ENCODE measurements at regions not wholly inside any gene's neighbourhood (a gene's known extent, or its start where the extent isn't known, plus 50 kb on each side); places are given as distances from the start of the nearest gene placed in this dataset.
"Not testable (repeated sequence)": the region's sequence is repeated elsewhere in the genome, so short reads cannot be mapped to it uniquely, and the experiment has no call there.

- DNase-seq (ENCODE audit: low spot score in 2 of 2) (no peak), FAIRE-seq (no peak)
These were observed 267.4 kb upstream of the RUNX1 start for GRCh38 chr21:35316456-35316855.

- FAIRE-seq: no peak
- no peak for DNase-seq (ENCODE audit: low spot score in 2 of 2)
These were observed 265.9 kb upstream of the RUNX1 start for GRCh38 chr21:35314857-35315582.

- DNase-seq (ENCODE audit: low spot score in 2 of 2) (no peak), FAIRE-seq (no peak)
These were observed 262.9 kb upstream of the RUNX1 start for GRCh38 chr21:35311985-35312384.

- DNase-seq (ENCODE audit: low spot score in 2 of 2) (no peak), FAIRE-seq (no peak)
These were observed 260.2 kb upstream of the RUNX1 start for GRCh38 chr21:35309316-35309715.

DNA sequence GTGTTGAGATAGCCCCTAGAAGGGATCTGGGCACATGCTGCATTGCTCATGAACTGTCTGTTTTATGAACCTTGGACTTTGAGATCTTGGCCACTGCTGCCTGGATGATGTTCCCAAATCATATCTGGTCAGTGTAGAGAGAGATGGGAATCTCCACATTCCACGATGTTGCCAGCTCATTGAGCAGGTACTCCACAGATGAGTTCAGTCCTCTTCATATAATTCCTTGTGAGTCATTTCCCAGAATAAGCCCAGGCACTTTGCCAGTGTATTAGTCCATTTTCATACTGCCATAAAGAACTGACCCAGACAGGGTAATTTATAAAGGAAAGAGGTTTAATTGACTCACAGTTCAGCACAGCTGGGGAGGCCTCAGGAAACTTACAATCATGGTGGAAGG lies 254.0 kb upstream of the RUNX1 start:
- DNase-seq (ENCODE audit: low spot score in 2 of 2) (no peak), FAIRE-seq (no peak)

GRCh38 chr21:35298757-35299156 lies 249.7 kb upstream of the RUNX1 start:
- FAIRE-seq (no peak), DNase-seq (ENCODE audit: low spot score in 2 of 2) (no peak)

DNA sequence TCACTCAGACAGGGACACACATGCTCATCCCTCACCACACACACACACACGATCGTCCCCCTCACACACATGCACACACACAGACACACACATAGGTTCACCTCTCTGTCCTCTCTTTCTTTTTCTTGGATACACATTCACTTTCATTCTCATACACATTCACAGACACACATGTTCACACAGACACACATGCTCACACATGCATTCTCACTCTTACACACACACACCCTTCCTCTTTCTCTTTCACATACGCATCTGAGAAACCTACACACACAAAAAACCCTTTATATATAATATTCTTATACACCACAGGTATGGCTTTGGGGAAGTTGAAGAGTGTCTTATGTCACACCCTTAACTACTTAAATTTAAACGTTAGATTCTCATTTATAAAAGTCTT lies 248.6 kb upstream of the RUNX1 start:
- FAIRE-seq: no peak
- DNase-seq (ENCODE audit: low spot score in 2 of 2): no peak

DNA sequence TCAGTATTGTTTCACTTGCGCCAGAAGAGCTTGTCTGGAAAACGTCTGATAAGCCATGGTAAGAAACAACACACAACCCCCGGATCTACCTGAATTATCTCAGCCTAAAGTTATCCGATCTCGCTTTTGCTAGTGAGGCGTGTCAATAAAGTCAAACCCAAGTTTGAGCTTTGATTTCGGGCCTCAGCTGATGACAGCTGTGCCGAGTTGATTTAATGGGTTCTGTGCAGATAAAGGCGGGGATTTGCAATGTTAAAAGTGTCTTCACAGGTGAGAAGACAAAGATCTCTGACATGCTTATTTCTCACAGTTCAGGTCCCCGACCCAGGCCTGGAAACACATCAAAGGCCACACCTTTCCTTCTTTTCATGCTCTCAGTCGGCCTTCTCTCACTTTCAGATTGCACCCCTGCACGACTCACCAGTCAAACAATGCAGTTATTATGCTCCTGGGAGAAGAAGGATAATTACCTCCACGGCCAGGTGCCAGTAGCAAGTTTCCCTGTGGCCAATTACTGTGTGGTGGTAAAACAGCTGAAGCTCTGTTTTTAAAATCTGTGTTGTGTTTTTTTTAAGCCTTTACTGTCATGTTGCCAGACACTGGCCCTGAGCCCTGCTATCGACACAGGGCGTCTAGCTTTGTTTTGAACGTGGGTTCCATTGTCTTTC lies 245.3 kb upstream of the RUNX1 start:
- FAIRE-seq: no peak

DNA sequence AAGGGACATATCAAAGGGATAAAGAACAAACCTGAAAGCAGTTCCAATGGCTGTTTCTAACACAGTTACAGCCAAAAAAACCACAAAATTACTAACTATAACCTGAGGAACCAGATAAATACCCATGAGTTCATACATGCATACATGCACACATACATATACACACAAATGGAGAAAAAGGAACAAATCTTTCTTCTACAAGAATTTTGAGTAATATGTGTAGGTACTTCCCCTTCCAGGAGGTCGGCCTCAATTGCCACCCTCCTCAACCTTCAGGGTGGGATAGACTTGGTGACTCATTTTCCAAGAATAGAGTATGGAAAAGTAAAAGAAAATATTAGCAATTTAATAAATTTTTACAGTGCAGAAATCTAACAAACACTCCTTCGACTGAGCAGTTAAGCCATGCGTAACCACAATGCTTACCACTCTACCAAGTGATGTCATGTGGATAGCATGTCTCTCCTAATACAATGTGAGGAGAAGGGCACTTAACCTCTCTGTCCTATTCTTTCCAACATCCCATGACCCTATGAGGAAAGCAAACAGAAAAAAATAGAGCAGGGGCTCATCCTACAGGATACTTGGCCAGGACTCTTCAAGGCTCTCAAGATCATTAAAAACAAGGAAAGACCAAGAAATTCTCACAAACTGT lies 243.0 kb upstream of the RUNX1 start:
- no peak for FAIRE-seq
- no peak for DNase-seq (ENCODE audit: low spot score in 2 of 2)

More for the DNA sequence above, 245.3 kb upstream of the RUNX1 start:
- no peak for DNase-seq (ENCODE audit: low spot score in 2 of 2)

DNA sequence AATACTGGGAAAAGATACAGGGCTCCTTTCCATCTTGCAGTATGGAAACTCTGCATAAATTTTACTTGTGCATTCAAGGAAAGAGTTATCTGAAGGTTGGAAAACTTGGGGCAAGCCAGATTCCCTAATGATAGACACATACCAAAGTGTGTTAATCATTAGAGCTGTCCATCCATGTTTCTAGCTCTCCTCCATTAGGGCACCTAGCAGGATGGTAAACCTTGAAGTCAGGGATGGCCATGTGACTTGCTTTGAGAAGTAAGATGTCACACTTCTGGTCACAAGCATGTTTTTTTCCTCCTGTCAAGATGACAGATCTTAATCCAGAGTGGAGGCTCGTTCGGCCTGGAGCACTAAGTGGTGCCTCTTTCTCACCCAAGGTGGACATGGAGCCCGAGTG lies 241.9 kb upstream of the RUNX1 start:
- FAIRE-seq: no peak
- no peak for DNase-seq (ENCODE audit: low spot score in 2 of 2)

DNA sequence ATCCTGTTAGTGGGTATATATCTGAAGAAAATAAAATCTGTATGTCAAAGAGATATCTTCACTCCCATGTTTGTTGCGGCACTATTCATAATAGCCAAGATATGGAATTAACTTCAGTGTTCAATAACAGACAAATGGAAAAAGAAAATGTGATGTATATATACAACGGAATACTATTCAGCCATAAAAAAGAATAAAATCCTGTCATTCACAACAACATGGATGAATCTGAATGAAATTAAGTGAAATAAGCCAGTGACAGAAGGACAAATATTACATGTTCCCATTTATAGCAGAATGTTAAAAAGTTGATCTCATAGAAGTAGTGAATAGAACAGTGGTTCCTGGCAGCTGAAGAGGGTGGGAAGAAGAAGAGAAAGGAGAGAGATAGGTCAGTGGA lies 239.1 kb upstream of the RUNX1 start:
- FAIRE-seq (no peak), DNase-seq (ENCODE audit: low spot score in 2 of 2) (no peak)

GRCh38 chr21:35284199-35284598 lies 235.1 kb upstream of the RUNX1 start:
- FAIRE-seq (no peak), DNase-seq (ENCODE audit: low spot score in 2 of 2) (no peak)

DNA sequence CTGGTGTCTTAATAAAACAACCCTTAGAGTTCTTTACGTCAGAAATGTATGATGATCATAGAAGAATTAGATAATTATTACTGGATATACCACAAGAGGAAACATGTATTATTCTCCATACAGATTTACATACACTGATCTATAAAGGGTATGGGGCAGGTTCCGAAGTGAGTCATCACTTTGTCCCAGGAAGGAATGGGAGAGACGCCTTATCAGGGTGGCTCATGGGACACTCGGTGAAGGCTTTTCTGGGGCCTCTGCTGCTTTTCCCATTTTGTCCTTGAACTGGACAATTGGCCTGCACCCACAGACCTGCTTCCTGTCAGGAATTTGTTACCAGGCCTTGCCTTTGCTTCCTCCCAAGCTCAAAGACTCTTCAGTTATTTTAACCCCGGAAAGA lies 233.8 kb upstream of the RUNX1 start:
- FAIRE-seq (no peak), DNase-seq (ENCODE audit: low spot score in 2 of 2) (no peak)

GRCh38 chr21:35281956-35282355 lies 232.9 kb upstream of the RUNX1 start:
- FAIRE-seq (no peak), DNase-seq (ENCODE audit: low spot score in 2 of 2) (no peak)

DNA sequence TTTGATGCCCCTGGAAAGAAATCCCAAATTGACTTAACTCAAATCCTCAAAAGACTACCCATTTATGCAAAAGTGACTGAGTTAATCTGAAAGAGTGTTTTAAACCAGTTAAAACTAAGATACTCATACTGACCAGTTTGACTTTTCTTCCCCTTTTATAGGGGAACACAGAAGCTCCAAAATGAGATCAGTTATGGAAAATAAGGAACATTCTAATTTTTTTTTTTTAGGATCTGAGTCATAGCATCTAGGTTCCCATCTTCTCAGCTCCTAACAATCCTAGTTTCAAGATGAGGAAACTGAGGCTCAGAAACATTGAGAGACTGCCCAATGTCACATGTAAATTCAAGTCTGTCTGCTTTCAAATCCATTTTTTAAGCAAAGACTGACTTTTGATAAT lies 231.1 kb upstream of the RUNX1 start:
- FAIRE-seq: no peak
- DNase-seq (ENCODE audit: low spot score in 2 of 2): no peak

DNA sequence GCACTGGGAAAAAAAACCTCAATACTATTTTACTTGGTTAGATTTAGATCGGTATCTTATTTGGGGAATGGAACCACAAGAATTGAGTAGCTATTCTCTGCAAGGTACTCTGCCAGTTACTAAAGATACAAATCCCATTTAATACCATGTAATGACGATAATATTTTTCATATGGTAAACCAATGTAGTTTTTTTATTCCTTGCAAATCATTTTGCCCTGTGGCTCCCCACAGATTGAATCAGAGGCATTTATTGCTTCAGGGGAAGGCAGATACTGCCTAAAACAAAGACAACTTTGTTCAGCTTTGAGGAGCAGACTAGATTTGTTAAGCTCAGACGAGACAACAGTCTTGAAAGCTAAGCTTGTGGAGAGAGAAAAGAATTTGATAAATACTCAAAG lies 226.7 kb upstream of the RUNX1 start:
- DNase-seq (ENCODE audit: low spot score in 2 of 2): no peak
- FAIRE-seq: no peak

GRCh38 chr21:35274923-35275322 lies 225.8 kb upstream of the RUNX1 start:
- FAIRE-seq (no peak), DNase-seq (ENCODE audit: low spot score in 2 of 2) (no peak)

- DNase-seq (ENCODE audit: low spot score in 2 of 2) (no peak), FAIRE-seq (no peak)
These were observed 225.0 kb upstream of the RUNX1 start for GRCh38 chr21:35274090-35274489.

- DNase-seq (ENCODE audit: low spot score in 2 of 2) (no peak), FAIRE-seq (no peak)
These were observed 224.2 kb upstream of the RUNX1 start for GRCh38 chr21:35273333-35273732.

- not testable (repeated sequence) for FAIRE-seq; DNase-seq (ENCODE audit: low spot score in 2 of 2)
These were observed 222.4 kb upstream of the RUNX1 start for GRCh38 chr21:35271344-35272118.

DNA sequence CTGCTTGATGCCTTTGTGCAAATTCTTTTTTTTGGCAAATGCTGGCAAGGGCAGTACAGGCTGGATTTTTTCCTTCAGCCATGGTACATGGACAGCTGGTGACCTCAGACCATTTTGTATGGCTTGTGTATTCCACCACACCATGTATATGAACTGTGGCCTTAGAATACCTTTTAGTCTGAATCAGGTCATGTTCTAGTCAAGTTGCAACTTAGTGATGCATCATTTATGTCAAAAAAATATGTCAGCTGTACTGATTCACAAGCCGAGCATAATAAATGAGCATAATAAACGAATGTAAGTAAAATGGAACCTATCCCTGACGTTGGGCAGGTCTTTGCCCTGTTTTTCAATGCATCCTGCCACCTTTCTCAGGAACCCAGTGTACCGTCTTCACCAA lies 219.7 kb upstream of the RUNX1 start:
- no peak for DNase-seq (ENCODE audit: low spot score in 2 of 2)
- FAIRE-seq: no peak
